GM13977 (cell line): ENCODE measurements at regions not wholly inside any gene's neighbourhood (a gene's known extent, or its start where the extent isn't known, plus 50 kb on each side); places are given as distances from the start of the nearest gene placed in this dataset.

Experiments used
- DNase-seq: peaks from one replicate; pipeline ENCODE4 v3.0.0; 2012; ENCODE audit warnings: low spot score
- CTCF ChIP-seq: IDR thresholded peaks from 2 replicates; pipeline ENCODE4 v1.5.1; 2012; ENCODE audit warnings: mild to moderate bottlenecking, control low read depth; ENCODE audit not compliant: insufficient read depth; ENCODE audit errors: extremely low read depth, missing control alignments
- in situ Hi-C: fragments of 300-500 bp; cut with MboI; formaldehyde crosslinking; loops from one replicate; pipeline ENCODE4 v1.12.0; 2022; ENCODE audit warnings: low sequenced_read_pairs, low pct_unique_long_range_greater_than_20kb, mixed read lengths, inconsistent platforms; ENCODE audit not compliant: unreplicated experiment

- no peak for DNase-seq
- in situ Hi-C loops, result no loop called here
- no peak for TF ChIP-seq CTCF
Observed at GRCh38 chr5:67974054-67974453, 241.5 kb upstream of the PIK3R1 start.

- in situ Hi-C loops, result no loop called here
- no peak for TF ChIP-seq CTCF
- no peak for DNase-seq
Observed at GRCh38 chr5:67971971-67972821, 243.4 kb upstream of the PIK3R1 start.

GRCh38 chr5:67971223-67971830 lies 244.2 kb upstream of the PIK3R1 start:
- in situ Hi-C loops, result no loop called here
- no peak for DNase-seq
- TF ChIP-seq CTCF, result no peak

- DNase-seq, result no peak
- in situ Hi-C loops, result no loop called here
- TF ChIP-seq CTCF, result no peak
Observed at GRCh38 chr5:67969631-67970030, 245.9 kb upstream of the PIK3R1 start.

- no peak for TF ChIP-seq CTCF
- no peak for DNase-seq
- in situ Hi-C loops, result no loop called here
Observed at GRCh38 chr5:67969176-67969575, 246.4 kb upstream of the PIK3R1 start.

GRCh38 chr5:67966712-67967111 lies 248.8 kb upstream of the PIK3R1 start:
- no peak for TF ChIP-seq CTCF
- DNase-seq, result no peak
- in situ Hi-C loops, result no loop called here
